SK-N-SH (cell line): ENCODE measurements at regions not wholly inside any gene's neighbourhood (a gene's known extent, or its start where the extent isn't known, plus 50 kb on each side); places are given as distances from the start of the nearest gene placed in this dataset.

Experiments
- CTCF ChIA-PET: fragments of 300-600, 350-600 bp; formaldehyde crosslinking; extraction: SDS; loops from one replicate; lab custom pipeline; 2021; lab: Yijun Ruan, JAX
- POLR2A ChIA-PET: fragments of 350-600 bp; sonication (Branson Sonifier 250); formaldehyde crosslinking; extraction: SDS; loops from one replicate; lab custom pipeline; 2020; ENCODE audit warnings: antibody characterized with exemption, inconsistent platforms; lab: Yijun Ruan, JAX
- DNase-seq: peaks from one replicate; pipeline ENCODE4 v3.0.0; 2012
- H2AFZ ChIP-seq: fragments of 200-600 bp; sonication (generic); 2 replicates; pipeline ENCODE4 v1.8.1; 2016; ENCODE audit warnings: antibody characterized with exemption, mild to moderate bottlenecking, low read depth
- H3F3A ChIP-seq: fragments of 200-600 bp; sonication (generic); replicated peaks from 2 replicates; pipeline ENCODE3; 2016; ENCODE audit warnings: antibody characterized with exemption, mild to moderate bottlenecking; ENCODE audit not compliant: insufficient read depth
- H3K27ac ChIP-seq, 2 experiments: fragments of 200-500 bp in 1 of 2; fragments of 200-600 bp in 1 of 2; sonication (Bioruptor generic) in 1 of 2; sonication (generic), shearing (Covaris generic) in 1 of 2; 2 replicates each; pipeline versions ENCODE4 v1.5.1 to v1.6.1; 2014 to 2016; ENCODE audit warnings: low read depth in 2 of 2, inconsistent platforms in 1 of 2, low read length in 1 of 2, mild to moderate bottlenecking in 1 of 2, mixed read lengths in 1 of 2
- H3K27me3 ChIP-seq: fragments of 200-600 bp; sonication (generic), shearing (Covaris generic); 2 replicates; pipeline ENCODE4 v1.6.1; 2016; ENCODE audit warnings: mixed run types; ENCODE audit not compliant: insufficient read depth
- H3K36me3 ChIP-seq, 2 experiments: fragments of 200-500 bp in 1 of 2; fragments of 200-600 bp in 1 of 2; sonication (Bioruptor generic) in 1 of 2; sonication (generic) in 1 of 2; replicated peaks in 1 of 2; 2 replicates each; pipeline versions ENCODE3 to v1.5.1; 2014 to 2016; ENCODE audit warnings: low read length in 1 of 2, mild to moderate bottlenecking in 1 of 2; ENCODE audit not compliant: insufficient read depth in 2 of 2, control insufficient read depth in 1 of 2
- H3K4me1 ChIP-seq, 2 experiments: fragments of 200-500 bp in 1 of 2; fragments of 200-600 bp in 1 of 2; sonication (Bioruptor generic) in 1 of 2; sonication (generic), shearing (Covaris generic) in 1 of 2; 2 replicates each; pipeline versions ENCODE4 v1.5.1 to v1.6.1; 2014 to 2016; ENCODE audit warnings: low read depth in 1 of 2, low read length in 1 of 2, mixed run types in 1 of 2; ENCODE audit not compliant: insufficient read depth in 2 of 2, control insufficient read depth in 1 of 2
- H3K4me2 ChIP-seq: fragments of 200-600 bp; sonication (generic), shearing (Covaris generic); 2 replicates; pipeline ENCODE4 v1.6.1; 2017; ENCODE audit warnings: mixed run types
- H3K4me3 ChIP-seq, 2 experiments: fragments of 200-500 bp in 1 of 2; fragments of 200-600 bp in 1 of 2; sonication (Bioruptor generic) in 1 of 2; sonication (generic), shearing (Covaris generic) in 1 of 2; 2 replicates each; pipeline versions ENCODE4 v1.5.1 to v1.8.1; 2014 to 2016; ENCODE audit warnings: low read depth in 2 of 2, inconsistent platforms in 1 of 2, low read length in 1 of 2, mild to moderate bottlenecking in 1 of 2, mixed read lengths in 1 of 2, moderate library complexity in 1 of 2
- H3K79me2 ChIP-seq: fragments of 200-600 bp; sonication (generic); 2 replicates; pipeline ENCODE4 v1.8.1; 2017; ENCODE audit warnings: mild to moderate bottlenecking; ENCODE audit not compliant: insufficient read depth
- H3K9ac ChIP-seq: fragments of 200-600 bp; sonication (generic); 2 replicates; pipeline ENCODE4 v1.6.1; 2017; ENCODE audit warnings: mixed run types
- H3K9me2 ChIP-seq: fragments of 200-600 bp; sonication (generic); 2 replicates; pipeline ENCODE4 v1.6.1; 2017; ENCODE audit warnings: mixed run types
- H3K9me3 ChIP-seq: fragments of 200-600 bp; sonication (generic); 2 replicates; pipeline ENCODE4 v1.6.1; 2017; ENCODE audit warnings: mixed run types, mild to moderate bottlenecking, moderate library complexity
- H4K20me1 ChIP-seq: fragments of 200-600 bp; sonication (generic); 2 replicates; pipeline ENCODE4 v1.6.1; 2017; ENCODE audit warnings: mild to moderate bottlenecking, mixed run types; ENCODE audit not compliant: insufficient read depth
- CHD2 ChIP-seq: fragments of 150-350 bp; IDR thresholded peaks from 2 replicates; pipeline ENCODE4 v1.6.1; 2018; ENCODE audit warnings: low read length; ENCODE audit not compliant: partially characterized antibody
- ELF1 ChIP-seq: IDR thresholded peaks from 2 replicates; pipeline ENCODE4 v1.4.0; 2012
- EZH2phosphoT487 ChIP-seq: fragments of 200-600 bp; sonication (generic); IDR thresholded peaks from 2 replicates; pipeline ENCODE4 v1.6.1; 2017; ENCODE audit warnings: low read depth, mixed run types, mild to moderate bottlenecking, antibody characterized with exemption, moderate library complexity, borderline replicate concordance
- FOSL2 ChIP-seq: IDR thresholded peaks from 2 replicates; pipeline ENCODE4 v1.4.0; 2012; ENCODE audit warnings: low read depth, mild to moderate bottlenecking, moderate library complexity, borderline replicate concordance
- MEF2A ChIP-seq: IDR thresholded peaks from 2 replicates; pipeline ENCODE4 v1.4.0; 2012; ENCODE audit warnings: low read depth, borderline replicate concordance
- NFIC ChIP-seq: IDR thresholded peaks from 2 replicates; pipeline ENCODE4 v1.4.0; 2012; ENCODE audit warnings: borderline replicate concordance
- POLR2AphosphoS5 ChIP-seq: IDR thresholded peaks from 2 replicates; pipeline ENCODE4 v1.6.1; 2012; ENCODE audit warnings: low read depth, low read length
- RCOR1 ChIP-seq: fragments of 150-350 bp; IDR thresholded peaks from 2 replicates; pipeline ENCODE4 v1.6.1; 2017; ENCODE audit warnings: antibody characterized with exemption, low read length
- SIN3A ChIP-seq: IDR thresholded peaks from 2 replicates; pipeline ENCODE4 v1.6.1; 2012; ENCODE audit warnings: low read depth, mild to moderate bottlenecking, low read length, moderate library complexity, borderline replicate concordance
- TAF1 ChIP-seq: IDR thresholded peaks from 2 replicates; pipeline ENCODE4 v1.6.1; 2012; ENCODE audit warnings: low read depth, mild to moderate bottlenecking, low read length, moderate library complexity, borderline replicate concordance
- TCF12 ChIP-seq: IDR thresholded peaks from 2 replicates; pipeline ENCODE4 v1.4.0; 2012
- TEAD4 ChIP-seq: IDR thresholded peaks from 2 replicates; pipeline ENCODE4 v1.4.0; 2012; ENCODE audit warnings: mild to moderate bottlenecking, borderline replicate concordance; ENCODE audit not compliant: insufficient read depth
- YY1 ChIP-seq: IDR thresholded peaks from 2 replicates; pipeline ENCODE4 v1.4.0; 2012; ENCODE audit warnings: low read depth, mild to moderate bottlenecking
- WGBS: methylation state at CpG from one replicate; pipeline ENCODE4 v1.1.6; 2017; ENCODE audit warnings: low lambda C conversion rate; 5-methylcytosine and 5-hydroxymethylcytosine counted together
- TF ChIP-seq, protein P1 (sequence below): IDR thresholded peaks from 2 replicates; pipeline ENCODE4 v1.6.1; 2012; ENCODE audit warnings: mild to moderate bottlenecking, low read depth, low read length, moderate library complexity
- TF ChIP-seq, protein P2 (sequence below): fragments of 150-350 bp; IDR thresholded peaks from 2 replicates; pipeline ENCODE4 v1.6.1; 2016; ENCODE audit warnings: mild to moderate bottlenecking, low read depth, low read length
- TF ChIP-seq, protein P3 (sequence below): IDR thresholded peaks from 2 replicates; pipeline ENCODE4 v1.4.0; 2012; ENCODE audit warnings: low read depth, borderline replicate concordance

DNA sequence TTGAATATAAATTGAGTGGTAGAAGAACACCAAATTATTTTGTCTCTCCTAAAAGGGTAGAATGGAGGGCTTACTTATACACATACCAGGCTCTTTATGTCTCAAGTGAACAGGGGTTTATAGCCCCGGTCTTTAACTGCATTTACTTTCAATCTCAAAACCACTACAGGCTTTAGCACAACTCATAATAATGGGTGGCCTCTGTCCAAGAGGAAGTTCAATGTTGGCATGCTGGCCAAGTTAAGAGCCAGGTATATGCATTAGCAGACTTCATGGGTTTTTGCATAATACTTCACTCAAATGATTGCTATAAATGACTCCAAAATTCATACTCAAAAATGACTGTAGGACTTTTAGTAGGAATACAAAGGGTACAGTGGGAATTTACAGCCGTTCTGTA lies 118.5 kb upstream of the OTUD4 start (continued):
- TF ChIP-seq, protein P1, sequence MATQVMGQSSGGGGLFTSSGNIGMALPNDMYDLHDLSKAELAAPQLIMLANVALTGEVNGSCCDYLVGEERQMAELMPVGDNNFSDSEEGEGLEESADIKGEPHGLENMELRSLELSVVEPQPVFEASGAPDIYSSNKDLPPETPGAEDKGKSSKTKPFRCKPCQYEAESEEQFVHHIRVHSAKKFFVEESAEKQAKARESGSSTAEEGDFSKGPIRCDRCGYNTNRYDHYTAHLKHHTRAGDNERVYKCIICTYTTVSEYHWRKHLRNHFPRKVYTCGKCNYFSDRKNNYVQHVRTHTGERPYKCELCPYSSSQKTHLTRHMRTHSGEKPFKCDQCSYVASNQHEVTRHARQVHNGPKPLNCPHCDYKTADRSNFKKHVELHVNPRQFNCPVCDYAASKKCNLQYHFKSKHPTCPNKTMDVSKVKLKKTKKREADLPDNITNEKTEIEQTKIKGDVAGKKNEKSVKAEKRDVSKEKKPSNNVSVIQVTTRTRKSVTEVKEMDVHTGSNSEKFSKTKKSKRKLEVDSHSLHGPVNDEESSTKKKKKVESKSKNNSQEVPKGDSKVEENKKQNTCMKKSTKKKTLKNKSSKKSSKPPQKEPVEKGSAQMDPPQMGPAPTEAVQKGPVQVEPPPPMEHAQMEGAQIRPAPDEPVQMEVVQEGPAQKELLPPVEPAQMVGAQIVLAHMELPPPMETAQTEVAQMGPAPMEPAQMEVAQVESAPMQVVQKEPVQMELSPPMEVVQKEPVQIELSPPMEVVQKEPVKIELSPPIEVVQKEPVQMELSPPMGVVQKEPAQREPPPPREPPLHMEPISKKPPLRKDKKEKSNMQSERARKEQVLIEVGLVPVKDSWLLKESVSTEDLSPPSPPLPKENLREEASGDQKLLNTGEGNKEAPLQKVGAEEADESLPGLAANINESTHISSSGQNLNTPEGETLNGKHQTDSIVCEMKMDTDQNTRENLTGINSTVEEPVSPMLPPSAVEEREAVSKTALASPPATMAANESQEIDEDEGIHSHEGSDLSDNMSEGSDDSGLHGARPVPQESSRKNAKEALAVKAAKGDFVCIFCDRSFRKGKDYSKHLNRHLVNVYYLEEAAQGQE, result no peak
- TF ChIP-seq RCOR1 (no peak), YY1 (no peak), TCF12 (no peak), ELF1 (no peak)
- TF ChIP-seq, protein P2, sequence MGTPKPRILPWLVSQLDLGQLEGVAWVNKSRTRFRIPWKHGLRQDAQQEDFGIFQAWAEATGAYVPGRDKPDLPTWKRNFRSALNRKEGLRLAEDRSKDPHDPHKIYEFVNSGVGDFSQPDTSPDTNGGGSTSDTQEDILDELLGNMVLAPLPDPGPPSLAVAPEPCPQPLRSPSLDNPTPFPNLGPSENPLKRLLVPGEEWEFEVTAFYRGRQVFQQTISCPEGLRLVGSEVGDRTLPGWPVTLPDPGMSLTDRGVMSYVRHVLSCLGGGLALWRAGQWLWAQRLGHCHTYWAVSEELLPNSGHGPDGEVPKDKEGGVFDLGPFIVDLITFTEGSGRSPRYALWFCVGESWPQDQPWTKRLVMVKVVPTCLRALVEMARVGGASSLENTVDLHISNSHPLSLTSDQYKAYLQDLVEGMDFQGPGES, result no peak

DNA sequence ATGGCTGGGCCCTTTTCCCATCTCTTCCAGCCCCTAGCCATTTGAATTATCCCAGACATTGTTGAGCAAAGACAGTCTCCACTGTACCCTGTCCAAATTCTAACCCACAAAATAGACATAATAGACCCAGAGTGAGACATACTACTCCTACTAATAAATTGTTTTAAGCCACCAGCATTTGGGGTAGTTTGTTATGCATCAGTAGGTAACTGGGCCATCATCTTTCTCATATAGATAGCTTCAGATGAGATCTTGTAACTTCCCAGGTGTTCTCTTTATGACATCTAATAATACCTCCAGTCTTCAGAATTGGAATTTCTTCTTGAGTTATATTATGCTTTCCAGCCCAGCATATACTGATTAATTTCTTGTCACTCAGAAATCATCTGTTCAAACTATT lies 117.2 kb upstream of the OTUD4 start:
- Histone ChIP-seq H3F3A (peaks cover 7% of the 10 kb centered on the region), H4K20me1 (no peaks in the 10 kb centered on the region), H3K36me3 (no peaks in the 10 kb centered on the region), H3K79me2 (no peaks in the 10 kb centered on the region), H3K27me3 (no peaks in the 10 kb centered on the region), H3K4me1 (no peaks in the 10 kb centered on the region), H3K4me2 (no peak overlapping the region), H3K9me2 (no peaks in the 10 kb centered on the region), H3K4me3 (no peak overlapping the region), H2AFZ (no peak overlapping the region), H3K9me3 (no peaks in the 10 kb centered on the region), H3K27ac (no peak overlapping the region), H3K9ac (no peak overlapping the region)
- no peak for DNase-seq
- CTCF ChIA-PET, result no interaction called here
- TF ChIP-seq TCF12, result no peak
- no peak for TF ChIP-seq MEF2A
- no peak for TF ChIP-seq FOSL2
- no peak for TF ChIP-seq EZH2phosphoT487
- POLR2A ChIA-PET, result no interaction called here

DNA sequence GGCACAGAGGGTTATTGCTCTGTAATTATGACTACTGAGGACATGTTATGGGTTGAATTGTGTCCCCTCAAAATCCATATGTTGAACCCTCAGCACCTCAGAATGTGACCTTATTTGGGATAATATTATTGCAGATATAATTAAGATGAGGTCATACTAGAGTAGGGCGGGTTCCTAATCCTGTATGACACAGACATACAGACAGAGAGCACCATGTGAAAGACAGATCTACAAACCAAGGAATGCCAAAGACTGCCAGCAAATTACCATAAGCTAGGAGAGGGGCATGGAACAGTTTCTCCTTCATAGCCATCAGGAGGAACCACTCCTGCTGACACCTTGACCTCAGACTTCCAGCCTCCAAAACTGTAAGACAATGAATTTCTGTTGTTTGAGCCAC lies 115.2 kb upstream of the OTUD4 start:
- no peak overlapping the region for H3K9ac ChIP-seq
- H3K27ac ChIP-seq, result no peak overlapping the region
- no peaks in the 10 kb centered on the region for H3K9me3 ChIP-seq
- no peaks in the 10 kb centered on the region for H3K4me1 ChIP-seq
- H3K36me3 ChIP-seq, result no peaks in the 10 kb centered on the region
- no peaks in the 10 kb centered on the region for H3K9me2 ChIP-seq
- ChIA-PET POLR2A (no interaction called here), CTCF (no interaction called here)
- DNase-seq, result no peak
- peaks cover 7% of the 10 kb centered on the region for H3F3A ChIP-seq
- H3K79me2 ChIP-seq, result no peaks in the 10 kb centered on the region
- H4K20me1 ChIP-seq, result no peaks in the 10 kb centered on the region
- 86% methylated on average over 1 of the region's 1 CpG for WGBS
- H3K4me3 ChIP-seq, result no peak overlapping the region
- H3K4me2 ChIP-seq, result no peak overlapping the region
- H2AFZ ChIP-seq, result no peak overlapping the region
- no peaks in the 10 kb centered on the region for H3K27me3 ChIP-seq
- TF ChIP-seq MEF2A (no peak), POLR2AphosphoS5 (no peak), TEAD4 (no peak), CHD2 (no peak), RCOR1 (no peak), SIN3A (no peak), NFIC (no peak), TAF1 (no peak), EZH2phosphoT487 (no peak)
- TF ChIP-seq, protein P1, result no peak
- TF ChIP-seq, protein P3, sequence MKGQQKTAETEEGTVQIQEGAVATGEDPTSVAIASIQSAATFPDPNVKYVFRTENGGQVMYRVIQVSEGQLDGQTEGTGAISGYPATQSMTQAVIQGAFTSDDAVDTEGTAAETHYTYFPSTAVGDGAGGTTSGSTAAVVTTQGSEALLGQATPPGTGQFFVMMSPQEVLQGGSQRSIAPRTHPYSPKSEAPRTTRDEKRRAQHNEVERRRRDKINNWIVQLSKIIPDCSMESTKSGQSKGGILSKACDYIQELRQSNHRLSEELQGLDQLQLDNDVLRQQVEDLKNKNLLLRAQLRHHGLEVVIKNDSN, result no peak
- TF ChIP-seq, protein P2, result no peak
